HepG2 (cell line): ENCODE measurements at regions not wholly inside any gene's neighbourhood (a gene's known extent, or its start where the extent isn't known, plus 50 kb on each side); places are given as distances from the start of the nearest gene placed in this dataset.
A peak's percentile ranks its signal among the peaks of the same experiment; 100 is the strongest.

Experiments
- ASH2L ChIP-seq: fragments of 300-600, 200-600 bp; sonication (generic); IDR thresholded peaks from 2 replicates; pipeline ENCODE4 v1.7.0; 2017; ENCODE audit warnings: low read depth, mild to moderate bottlenecking, moderate library complexity, mixed read lengths, low read length; ENCODE audit not compliant: insufficient read length
- CBX5 ChIP-seq: sonication (generic); formaldehyde crosslinking; IDR thresholded peaks from 2 replicates; pipeline ENCODE4 v1.4.0; 2020; ENCODE audit warnings: missing genetic modification reagents, borderline replicate concordance
- CENPT ChIP-seq: sonication (generic); formaldehyde crosslinking; IDR thresholded peaks from 2 replicates; pipeline ENCODE4 v1.8.0; 2022; ENCODE audit warnings: low read depth, mild to moderate bottlenecking, moderate library complexity, missing genetic modification reagents
- DNMT3B ChIP-seq: conservative IDR thresholded peaks from 2 replicates; pipeline ENCODE4 v1.6.1; 2016; ENCODE audit warnings: missing biosample characterization, control low read depth
- FOSL2 ChIP-seq: sonication (generic); formaldehyde crosslinking; IDR thresholded peaks from 2 replicates; pipeline ENCODE4 v1.4.0; 2020; ENCODE audit warnings: missing genetic modification reagents
- HNRNPUL1 ChIP-seq: fragments of 200-400 bp; formaldehyde crosslinking; IDR thresholded peaks from 2 replicates; pipeline ENCODE4 v1.6.1; 2017; ENCODE audit warnings: low read depth, mild to moderate bottlenecking, low read length, moderate library complexity
- KDM1A ChIP-seq: IDR thresholded peaks from 2 replicates; pipeline ENCODE4 v1.6.1; 2016; ENCODE audit warnings: missing compliant biosample characterization
- PHF20 ChIP-seq: sonication (generic); formaldehyde crosslinking; IDR thresholded peaks from 2 replicates; pipeline ENCODE4 v1.5.0; 2020; ENCODE audit warnings: mild to moderate bottlenecking, missing genetic modification reagents
- RAD21 ChIP-seq: fragments of 450-650 bp; formaldehyde crosslinking; IDR thresholded peaks from 2 replicates; pipeline ENCODE4 v1.5.0; 2020; ENCODE audit warnings: mild to moderate bottlenecking
- SSRP1 ChIP-seq: IDR thresholded peaks from 2 replicates; pipeline ENCODE4 v1.6.1; 2016; ENCODE audit warnings: control low read depth
- ZBTB39 ChIP-seq: sonication (generic); formaldehyde crosslinking; IDR thresholded peaks from 2 replicates; pipeline ENCODE4 v1.5.0; 2020; ENCODE audit warnings: missing genetic modification reagents
- ZC3H13 ChIP-seq: sonication (generic); formaldehyde crosslinking; IDR thresholded peaks from 2 replicates; pipeline ENCODE4 v1.8.1; 2023; ENCODE audit warnings: mild to moderate bottlenecking, missing genetic modification reagents, moderate library complexity
- ZNF276 ChIP-seq: sonication (generic); formaldehyde crosslinking; IDR thresholded peaks from 2 replicates; pipeline ENCODE4 v1.4.0; 2020; ENCODE audit warnings: mild to moderate bottlenecking, low read depth, missing genetic modification reagents
- ZNF33A ChIP-seq: sonication (generic); formaldehyde crosslinking; IDR thresholded peaks from 2 replicates; pipeline ENCODE4 v1.5.1; 2020; ENCODE audit warnings: missing genetic modification reagents, mild to moderate bottlenecking, moderate library complexity, borderline replicate concordance
- ZNF33B ChIP-seq: sonication (generic); formaldehyde crosslinking; IDR thresholded peaks from 2 replicates; pipeline ENCODE4 v1.5.1; 2020; ENCODE audit warnings: mild to moderate bottlenecking, missing genetic modification reagents
- ZNF841 ChIP-seq: sonication (generic); formaldehyde crosslinking; IDR thresholded peaks from 2 replicates; pipeline ENCODE4 v1.8.1; 2023; ENCODE audit warnings: missing genetic modification reagents, borderline replicate concordance
- TF ChIP-seq, protein P1 (sequence below): sonication (generic); formaldehyde crosslinking; conservative IDR thresholded peaks from 2 replicates; pipeline ENCODE4 v1.4.0; 2020; ENCODE audit warnings: missing genetic modification reagents
- TF ChIP-seq, protein P2 (sequence below): sonication (generic); formaldehyde crosslinking; IDR thresholded peaks from 2 replicates; pipeline ENCODE4 v1.4.0; 2020; ENCODE audit warnings: mild to moderate bottlenecking, missing genetic modification reagents
- TF ChIP-seq, protein P3 (sequence below): IDR thresholded peaks from 2 replicates; pipeline ENCODE4 v1.6.1; 2016; ENCODE audit warnings: control low read depth
- TF ChIP-seq, protein P4 (sequence below): sonication (generic); formaldehyde crosslinking; IDR thresholded peaks from 2 replicates; pipeline ENCODE4 v1.5.0; 2020; ENCODE audit warnings: missing genetic modification reagents, mild to moderate bottlenecking, borderline replicate concordance
- TF ChIP-seq, protein P5 (sequence below): IDR thresholded peaks from 2 replicates; pipeline ENCODE4 v1.6.1; 2016; ENCODE audit warnings: missing compliant biosample characterization, missing genetic modification reagents, borderline replicate concordance

- TF ChIP-seq ZNF276 (CRISPR knock-in tag) (no peak), FOSL2 (CRISPR knock-in tag) (peak; percentile 69), ZNF33A (CRISPR knock-in tag) (no peak), RAD21 (CRISPR knock-in tag) (no peak), CENPT (CRISPR knock-in tag) (no peak), ZBTB39 (CRISPR knock-in tag) (no peak), ASH2L (no peak), CBX5 (CRISPR knock-in tag) (no peak), DNMT3B (CRISPR knock-in tag) (no peak), SSRP1 (CRISPR knock-in tag) (no peak), ZC3H13 (no peak), KDM1A (no peak), HNRNPUL1 (no peak), ZNF841 (CRISPR knock-in tag) (no peak), PHF20 (CRISPR knock-in tag) (0 out of 2 replicates have a peak, but pooled peaks have one; percentile 22), ZNF33B (no peak)
- TF ChIP-seq, protein P1, sequence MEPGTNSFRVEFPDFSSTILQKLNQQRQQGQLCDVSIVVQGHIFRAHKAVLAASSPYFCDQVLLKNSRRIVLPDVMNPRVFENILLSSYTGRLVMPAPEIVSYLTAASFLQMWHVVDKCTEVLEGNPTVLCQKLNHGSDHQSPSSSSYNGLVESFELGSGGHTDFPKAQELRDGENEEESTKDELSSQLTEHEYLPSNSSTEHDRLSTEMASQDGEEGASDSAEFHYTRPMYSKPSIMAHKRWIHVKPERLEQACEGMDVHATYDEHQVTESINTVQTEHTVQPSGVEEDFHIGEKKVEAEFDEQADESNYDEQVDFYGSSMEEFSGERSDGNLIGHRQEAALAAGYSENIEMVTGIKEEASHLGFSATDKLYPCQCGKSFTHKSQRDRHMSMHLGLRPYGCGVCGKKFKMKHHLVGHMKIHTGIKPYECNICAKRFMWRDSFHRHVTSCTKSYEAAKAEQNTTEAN (CRISPR knock-in tag): no peak
- TF ChIP-seq, protein P2, sequence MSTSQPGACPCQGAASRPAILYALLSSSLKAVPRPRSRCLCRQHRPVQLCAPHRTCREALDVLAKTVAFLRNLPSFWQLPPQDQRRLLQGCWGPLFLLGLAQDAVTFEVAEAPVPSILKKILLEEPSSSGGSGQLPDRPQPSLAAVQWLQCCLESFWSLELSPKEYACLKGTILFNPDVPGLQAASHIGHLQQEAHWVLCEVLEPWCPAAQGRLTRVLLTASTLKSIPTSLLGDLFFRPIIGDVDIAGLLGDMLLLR (CRISPR knock-in tag): no peak
- TF ChIP-seq, protein P3, sequence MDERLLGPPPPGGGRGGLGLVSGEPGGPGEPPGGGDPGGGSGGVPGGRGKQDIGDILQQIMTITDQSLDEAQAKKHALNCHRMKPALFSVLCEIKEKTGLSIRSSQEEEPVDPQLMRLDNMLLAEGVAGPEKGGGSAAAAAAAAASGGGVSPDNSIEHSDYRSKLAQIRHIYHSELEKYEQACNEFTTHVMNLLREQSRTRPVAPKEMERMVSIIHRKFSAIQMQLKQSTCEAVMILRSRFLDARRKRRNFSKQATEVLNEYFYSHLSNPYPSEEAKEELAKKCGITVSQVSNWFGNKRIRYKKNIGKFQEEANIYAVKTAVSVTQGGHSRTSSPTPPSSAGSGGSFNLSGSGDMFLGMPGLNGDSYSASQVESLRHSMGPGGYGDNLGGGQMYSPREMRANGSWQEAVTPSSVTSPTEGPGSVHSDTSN: no peak
- TF ChIP-seq, protein P4, sequence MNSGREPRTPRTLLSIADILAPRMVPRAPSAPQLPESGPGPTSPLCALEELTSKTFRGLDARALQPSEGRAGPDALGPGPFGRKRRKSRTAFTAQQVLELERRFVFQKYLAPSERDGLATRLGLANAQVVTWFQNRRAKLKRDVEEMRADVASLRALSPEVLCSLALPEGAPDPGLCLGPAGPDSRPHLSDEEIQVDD (CRISPR knock-in tag): no peak
- TF ChIP-seq, protein P5, sequence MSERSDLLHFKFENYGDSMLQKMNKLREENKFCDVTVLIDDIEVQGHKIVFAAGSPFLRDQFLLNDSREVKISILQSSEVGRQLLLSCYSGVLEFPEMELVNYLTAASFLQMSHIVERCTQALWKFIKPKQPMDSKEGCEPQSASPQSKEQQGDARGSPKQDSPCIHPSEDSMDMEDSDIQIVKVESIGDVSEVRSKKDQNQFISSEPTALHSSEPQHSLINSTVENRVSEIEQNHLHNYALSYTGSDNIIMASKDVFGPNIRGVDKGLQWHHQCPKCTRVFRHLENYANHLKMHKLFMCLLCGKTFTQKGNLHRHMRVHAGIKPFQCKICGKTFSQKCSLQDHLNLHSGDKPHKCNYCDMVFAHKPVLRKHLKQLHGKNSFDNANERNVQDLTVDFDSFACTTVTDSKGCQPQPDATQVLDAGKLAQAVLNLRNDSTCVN: no peak
Measured at GRCh38 chr10:44068716-44069482, 316.0 kb downstream of the CXCL12 start (continued).
